GM23338 (cell line): ENCODE measurements at regions not wholly inside any gene's neighbourhood (a gene's known extent, or its start where the extent isn't known, plus 50 kb on each side); places are given as distances from the start of the nearest gene placed in this dataset.

Experiments
- ATAC-seq: fragments of 200-7000 bp; cut with Tn5 transposase; 3 replicates; pipeline ENCODE4 v1.9.1; 2020
- DNase-seq: peaks from one replicate; pipeline ENCODE4 v3.0.0-alpha.2; 2015; ENCODE audit warnings: low spot score
- H2AFZ ChIP-seq: fragments of 200-600 bp; sonication (generic); 2 replicates; pipeline ENCODE4 v1.8.0; 2016; ENCODE audit warnings: antibody characterized with exemption, mild to moderate bottlenecking, moderate library complexity
- H3F3A ChIP-seq: fragments of 200-600 bp; sonication (generic); replicated peaks from 2 replicates; pipeline ENCODE4 v1.8.0; 2017; ENCODE audit warnings: antibody characterized with exemption, mixed run types, low read depth
- H3K27ac ChIP-seq: fragments of 200-600 bp; sonication (generic); 2 replicates; pipeline ENCODE4 v1.6.1; 2016; ENCODE audit warnings: low read depth
- H3K27me3 ChIP-seq: fragments of 200-600 bp; sonication (generic); 2 replicates; pipeline ENCODE4 v1.8.0; 2016; ENCODE audit warnings: mild to moderate bottlenecking, mixed run types, moderate library complexity; ENCODE audit not compliant: insufficient read depth
- H3K36me3 ChIP-seq: fragments of 200-600 bp; sonication (generic); 2 replicates; pipeline ENCODE4 v1.8.0; 2016; ENCODE audit warnings: mild to moderate bottlenecking; ENCODE audit not compliant: insufficient read depth
- H3K4me1 ChIP-seq: fragments of 200-600 bp; sonication (generic); 2 replicates; pipeline ENCODE4 v1.8.0; 2016; ENCODE audit warnings: mild to moderate bottlenecking, moderate library complexity; ENCODE audit not compliant: insufficient read depth
- H3K4me2 ChIP-seq: fragments of 200-600 bp; sonication (generic); 2 replicates; pipeline ENCODE4 v1.7.1; 2017; ENCODE audit warnings: mixed run types
- H3K4me3 ChIP-seq: fragments of 200-600 bp; sonication (generic); 2 replicates; pipeline ENCODE4 v1.6.1; 2016; ENCODE audit warnings: mixed run types
- H3K79me2 ChIP-seq: fragments of 200-600 bp; sonication (generic); replicated peaks from 2 replicates; pipeline ENCODE4 v1.8.0; 2017; ENCODE audit warnings: mild to moderate bottlenecking; ENCODE audit not compliant: insufficient read depth
- H3K9me2 ChIP-seq: fragments of 200-600 bp; sonication (generic); 2 replicates; pipeline ENCODE4 v1.8.0; 2017; ENCODE audit not compliant: insufficient read depth
- H4K20me1 ChIP-seq: fragments of 200-600 bp; sonication (generic); replicated peaks from 2 replicates; pipeline ENCODE4 v1.8.0; 2017; ENCODE audit warnings: mild to moderate bottlenecking; ENCODE audit not compliant: insufficient read depth
- H3K27ac Mint-ChIP-seq: 2 replicates; pipeline ENCODE4 v1.8.0; 2020; ENCODE audit warnings: inconsistent platforms, mild to moderate bottlenecking, moderate library complexity, mixed read lengths
- H3K27me3 Mint-ChIP-seq: 3 replicates; pipeline ENCODE4 v1.8.0; 2022; ENCODE audit warnings: low read depth, mild to moderate bottlenecking, moderate library complexity, mixed read lengths, inconsistent platforms; ENCODE audit not compliant: insufficient read depth, poor library complexity
- H3K36me3 Mint-ChIP-seq: 3 replicates; pipeline ENCODE4 v1.8.0; 2021; ENCODE audit warnings: low read depth, mild to moderate bottlenecking, inconsistent platforms, moderate library complexity, mixed read lengths
- H3K4me1 Mint-ChIP-seq: 3 replicates; pipeline ENCODE4 v1.8.0; 2020; ENCODE audit warnings: mild to moderate bottlenecking, inconsistent platforms, mixed read lengths
- H3K4me3 Mint-ChIP-seq: 3 replicates; pipeline ENCODE4 v1.8.0; 2021; ENCODE audit warnings: moderate library complexity, mild to moderate bottlenecking, inconsistent platforms, mixed read lengths
- H3K9me3 Mint-ChIP-seq: 3 replicates; pipeline ENCODE4 v1.8.0; 2020; ENCODE audit warnings: moderate library complexity, mild to moderate bottlenecking, inconsistent platforms, mixed read lengths
- CTCF ChIP-seq, 2 experiments: fragments of 200-600 bp in 1 of 2; sonication (generic) in 1 of 2; conservative IDR thresholded peaks; 2 replicates each; pipeline versions ENCODE4 v1.5.1 to v1.6.1; 2016 to 2017; ENCODE audit warnings: antibody characterized with exemption in 2 of 2, low read depth in 2 of 2, mild to moderate bottlenecking in 2 of 2, moderate library complexity in 1 of 2
- EZH2 ChIP-seq: fragments of 200-600 bp; sonication (generic); IDR thresholded peaks from one replicate; pipeline ENCODE4 v1.8.0; 2017; ENCODE audit warnings: antibody characterized with exemption, mild to moderate bottlenecking, low read depth; ENCODE audit not compliant: unreplicated experiment
- JUNB ChIP-seq: IDR thresholded peaks from one replicate; pipeline ENCODE4 v1.6.1; 2016; ENCODE audit warnings: antibody characterized with exemption; ENCODE audit not compliant: unreplicated experiment
- NANOG ChIP-seq: IDR thresholded peaks from 2 replicates; pipeline ENCODE4 v1.6.1; 2016; ENCODE audit warnings: antibody characterized with exemption, borderline replicate concordance
- REST ChIP-seq: IDR thresholded peaks from one replicate; pipeline ENCODE4 v1.6.1; 2018; ENCODE audit warnings: antibody characterized with exemption; ENCODE audit not compliant: unreplicated experiment
- STAT1 ChIP-seq: IDR thresholded peaks from one replicate; pipeline ENCODE4 v1.6.1; 2016; ENCODE audit warnings: antibody characterized with exemption; ENCODE audit not compliant: unreplicated experiment
- ZNF114 ChIP-seq: fragments of 250-450 bp; sonication (Bioruptor Pico); IDR thresholded peaks from 2 replicates; pipeline ENCODE4 v1.5.0; 2020; ENCODE audit warnings: mild to moderate bottlenecking, moderate library complexity
- TF ChIP-seq, protein P1 (sequence below): fragments of 250-450 bp; sonication (Bioruptor Pico); IDR thresholded peaks from 2 replicates; pipeline ENCODE4 v1.5.0; 2020; ENCODE audit warnings: mild to moderate bottlenecking, moderate library complexity

DNA sequence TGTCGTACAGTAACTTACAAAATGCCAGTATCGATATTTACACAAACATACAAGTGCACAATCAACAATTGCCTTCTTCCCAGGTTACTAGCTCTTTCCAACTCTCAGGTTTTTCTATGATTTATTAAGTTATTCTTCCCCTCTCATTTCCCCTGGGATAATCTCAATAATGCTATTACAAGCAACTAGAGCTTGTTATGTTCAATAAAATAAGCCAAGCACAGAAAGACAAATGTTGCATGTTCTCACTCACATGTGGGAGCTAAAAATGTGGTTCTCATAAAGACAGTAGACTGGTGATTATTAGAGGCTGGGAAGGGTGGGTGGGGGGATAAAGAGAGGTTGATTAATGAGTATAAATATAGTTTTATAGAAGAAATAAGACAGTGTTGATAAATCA, 577.1 kb downstream of the HACE1 start:
- Mint-ChIP-seq H3K36me3 (no peaks in the 10 kb centered on the region), H3K27ac (no peak overlapping the region), H3K4me1 (peaks cover 6% of the 10 kb centered on the region; the same call in 1 of the 3 replicates), H3K9me3 (no peaks in the 10 kb centered on the region), H3K4me3 (no peak overlapping the region), H3K27me3 (no peaks in the 10 kb centered on the region)
- H4K20me1 ChIP-seq: no peaks in the 10 kb centered on the region
- no peak for DNase-seq
- no peaks in the 10 kb centered on the region for H3K36me3 ChIP-seq
- ATAC-seq: no peak
- no peaks in the 10 kb centered on the region for H3K79me2 ChIP-seq
- no peak overlapping the region for H3K4me3 ChIP-seq
- no peak overlapping the region for H3K27ac ChIP-seq
- no peaks in the 10 kb centered on the region for H3K4me1 ChIP-seq
- no peak overlapping the region for H2AFZ ChIP-seq
- TF ChIP-seq ZNF114 (CRISPR knock-in tag) (no peak), EZH2 (no peak), STAT1 (no peak), NANOG (no peak)
- TF ChIP-seq, protein P1, sequence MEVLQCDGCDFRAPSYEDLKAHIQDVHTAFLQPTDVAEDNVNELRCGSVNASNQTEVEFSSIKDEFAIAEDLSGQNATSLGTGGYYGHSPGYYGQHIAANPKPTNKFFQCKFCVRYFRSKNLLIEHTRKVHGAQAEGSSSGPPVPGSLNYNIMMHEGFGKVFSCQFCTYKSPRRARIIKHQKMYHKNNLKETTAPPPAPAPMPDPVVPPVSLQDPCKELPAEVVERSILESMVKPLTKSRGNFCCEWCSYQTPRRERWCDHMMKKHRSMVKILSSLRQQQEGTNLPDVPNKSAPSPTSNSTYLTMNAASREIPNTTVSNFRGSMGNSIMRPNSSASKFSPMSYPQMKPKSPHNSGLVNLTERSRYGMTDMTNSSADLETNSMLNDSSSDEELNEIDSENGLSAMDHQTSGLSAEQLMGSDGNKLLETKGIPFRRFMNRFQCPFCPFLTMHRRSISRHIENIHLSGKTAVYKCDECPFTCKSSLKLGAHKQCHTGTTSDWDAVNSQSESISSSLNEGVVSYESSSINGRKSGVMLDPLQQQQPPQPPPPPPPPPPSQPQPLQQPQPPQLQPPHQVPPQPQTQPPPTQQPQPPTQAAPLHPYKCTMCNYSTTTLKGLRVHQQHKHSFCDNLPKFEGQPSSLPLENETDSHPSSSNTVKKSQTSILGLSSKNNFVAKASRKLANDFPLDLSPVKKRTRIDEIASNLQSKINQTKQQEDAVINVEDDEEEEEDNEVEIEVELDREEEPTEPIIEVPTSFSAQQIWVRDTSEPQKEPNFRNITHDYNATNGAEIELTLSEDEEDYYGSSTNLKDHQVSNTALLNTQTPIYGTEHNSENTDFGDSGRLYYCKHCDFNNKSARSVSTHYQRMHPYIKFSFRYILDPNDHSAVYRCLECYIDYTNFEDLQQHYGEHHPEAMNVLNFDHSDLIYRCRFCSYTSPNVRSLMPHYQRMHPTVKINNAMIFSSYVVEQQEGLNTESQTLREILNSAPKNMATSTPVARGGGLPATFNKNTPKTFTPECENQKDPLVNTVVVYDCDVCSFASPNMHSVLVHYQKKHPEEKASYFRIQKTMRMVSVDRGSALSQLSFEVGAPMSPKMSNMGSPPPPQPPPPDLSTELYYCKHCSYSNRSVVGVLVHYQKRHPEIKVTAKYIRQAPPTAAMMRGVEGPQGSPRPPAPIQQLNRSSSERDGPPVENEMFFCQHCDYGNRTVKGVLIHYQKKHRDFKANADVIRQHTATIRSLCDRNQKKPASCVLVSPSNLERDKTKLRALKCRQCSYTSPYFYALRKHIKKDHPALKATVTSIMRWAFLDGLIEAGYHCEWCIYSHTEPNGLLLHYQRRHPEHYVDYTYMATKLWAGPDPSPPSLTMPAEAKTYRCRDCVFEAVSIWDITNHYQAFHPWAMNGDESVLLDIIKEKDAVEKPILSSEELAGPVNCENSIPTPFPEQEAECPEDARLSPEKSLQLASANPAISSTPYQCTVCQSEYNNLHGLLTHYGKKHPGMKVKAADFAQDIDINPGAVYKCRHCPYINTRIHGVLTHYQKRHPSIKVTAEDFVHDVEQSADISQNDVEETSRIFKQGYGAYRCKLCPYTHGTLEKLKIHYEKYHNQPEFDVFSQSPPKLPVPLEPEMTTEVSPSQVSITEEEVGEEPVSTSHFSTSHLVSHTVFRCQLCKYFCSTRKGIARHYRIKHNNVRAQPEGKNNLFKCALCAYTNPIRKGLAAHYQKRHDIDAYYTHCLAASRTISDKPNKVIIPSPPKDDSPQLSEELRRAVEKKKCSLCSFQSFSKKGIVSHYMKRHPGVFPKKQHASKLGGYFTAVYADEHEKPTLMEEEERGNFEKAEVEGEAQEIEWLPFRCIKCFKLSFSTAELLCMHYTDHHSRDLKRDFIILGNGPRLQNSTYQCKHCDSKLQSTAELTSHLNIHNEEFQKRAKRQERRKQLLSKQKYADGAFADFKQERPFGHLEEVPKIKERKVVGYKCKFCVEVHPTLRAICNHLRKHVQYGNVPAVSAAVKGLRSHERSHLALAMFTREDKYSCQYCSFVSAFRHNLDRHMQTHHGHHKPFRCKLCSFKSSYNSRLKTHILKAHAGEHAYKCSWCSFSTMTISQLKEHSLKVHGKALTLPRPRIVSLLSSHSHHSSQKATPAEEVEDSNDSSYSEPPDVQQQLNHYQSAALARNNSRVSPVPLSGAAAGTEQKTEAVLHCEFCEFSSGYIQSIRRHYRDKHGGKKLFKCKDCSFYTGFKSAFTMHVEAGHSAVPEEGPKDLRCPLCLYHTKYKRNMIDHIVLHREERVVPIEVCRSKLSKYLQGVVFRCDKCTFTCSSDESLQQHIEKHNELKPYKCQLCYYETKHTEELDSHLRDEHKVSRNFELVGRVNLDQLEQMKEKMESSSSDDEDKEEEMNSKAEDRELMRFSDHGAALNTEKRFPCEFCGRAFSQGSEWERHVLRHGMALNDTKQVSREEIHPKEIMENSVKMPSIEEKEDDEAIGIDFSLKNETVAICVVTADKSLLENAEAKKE: no peak
- no peaks in the 10 kb centered on the region for H3F3A ChIP-seq
- H3K9me2 ChIP-seq: no peaks in the 10 kb centered on the region
- no peak overlapping the region for H3K4me2 ChIP-seq
- H3K27me3 ChIP-seq: no peaks in the 10 kb centered on the region

DNA sequence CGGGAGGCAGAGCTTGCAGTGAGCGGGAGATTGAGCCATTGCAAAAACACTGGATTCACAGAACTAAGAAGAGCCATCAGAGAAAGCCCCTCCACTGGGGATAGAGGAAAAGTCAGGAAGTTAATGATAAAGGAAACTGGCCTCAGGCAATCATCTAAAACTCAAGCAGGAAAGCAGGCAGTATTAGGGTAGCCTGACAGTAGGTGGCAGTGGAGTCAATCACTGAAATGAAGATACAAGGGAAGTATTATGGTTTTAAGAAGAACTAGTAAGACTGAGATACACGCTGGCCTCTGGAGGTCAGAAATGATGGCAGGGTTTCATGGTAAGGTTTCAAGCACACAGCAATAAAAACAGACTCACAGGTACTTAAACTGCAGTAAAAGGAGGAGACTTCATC, 578.3 kb downstream of the HACE1 start:
- no peaks in the 10 kb centered on the region for H3K79me2 ChIP-seq
- H4K20me1 ChIP-seq: no peaks in the 10 kb centered on the region
- no peaks in the 10 kb centered on the region for H3K4me1 ChIP-seq
- Mint-ChIP-seq H3K4me1 (peaks cover 6% of the 10 kb centered on the region; the same call in 1 of the 3 replicates), H3K36me3 (no peaks in the 10 kb centered on the region), H3K27me3 (no peaks in the 10 kb centered on the region), H3K27ac (no peak overlapping the region), H3K9me3 (peaks cover 7% of the 10 kb centered on the region), H3K4me3 (no peak overlapping the region)
- H3K4me2 ChIP-seq: no peak overlapping the region
- H3K27ac ChIP-seq: no peak overlapping the region
- peak; percentile 73 for DNase-seq
- H3K9me2 ChIP-seq: no peaks in the 10 kb centered on the region
- H2AFZ ChIP-seq: no peak overlapping the region; the same call in 1 of the 2 replicates
- H3F3A ChIP-seq: no peaks in the 10 kb centered on the region
- peak; percentile 79 for ATAC-seq
- H3K27me3 ChIP-seq: no peaks in the 10 kb centered on the region
- no peak overlapping the region for H3K4me3 ChIP-seq
- no peaks in the 10 kb centered on the region for H3K36me3 ChIP-seq
- TF ChIP-seq ZNF114 (CRISPR knock-in tag): no peak
- TF ChIP-seq CTCF (conservative IDR thresholded peaks at IDR 0.05; ENCODE audit: low read depth in 2 of 2): peak; percentile 67 to 79
- no peak for TF ChIP-seq REST
- no peak for TF ChIP-seq JUNB
- no peak for TF ChIP-seq STAT1
